ENCODE measurements at regions not wholly inside any gene's neighbourhood (a gene's known extent, or its start where the extent isn't known, plus 50 kb on each side); places are given as distances from the start of the nearest gene placed in this dataset.

- no peak overlapping the region for H3K4me3 ChIP-seq (ENCODE audit: severe bottlenecking)
- no peaks in the 10 kb centered on the region for H3K4me1 ChIP-seq (ENCODE audit: insufficient read depth, poor library complexity, severe bottlenecking)
- DNase-seq (ENCODE audit: low spot score) (no peak), ATAC-seq (ENCODE audit: low read depth) (no peak)
- no peaks in the 10 kb centered on the region for H3K27me3 ChIP-seq (ENCODE audit: insufficient read depth, poor library complexity, severe bottlenecking)
- no peak for TF ChIP-seq CTCF (IDR thresholded peaks at IDR 0.05; ENCODE audit: poor library complexity, severe bottlenecking)
- H3K36me3 ChIP-seq (ENCODE audit: low read depth) = no peaks in the 10 kb centered on the region
- H3K9me3 ChIP-seq (ENCODE audit: severe bottlenecking) = no peaks in the 10 kb centered on the region
- no peak overlapping the region for H3K27ac ChIP-seq (ENCODE audit: poor library complexity, severe bottlenecking)
Observed at GRCh38 chr3:67318162-67318561, 320.1 kb downstream of the KBTBD8 start.

GRCh38 chr3:67324554-67324953 is 326.4 kb downstream of the KBTBD8 start:
- TF ChIP-seq CTCF (IDR thresholded peaks at IDR 0.05; ENCODE audit: poor library complexity, severe bottlenecking) = no peak
- no peak for ATAC-seq (ENCODE audit: low read depth)
- no peaks in the 10 kb centered on the region for H3K9me3 ChIP-seq (ENCODE audit: severe bottlenecking)
- H3K4me1 ChIP-seq (ENCODE audit: insufficient read depth, poor library complexity, severe bottlenecking) = no peaks in the 10 kb centered on the region
- H3K36me3 ChIP-seq (ENCODE audit: low read depth) = no peaks in the 10 kb centered on the region
- DNase-seq (ENCODE audit: low spot score) = no peak
- H3K27ac ChIP-seq (ENCODE audit: poor library complexity, severe bottlenecking) = no peak overlapping the region
- no peak overlapping the region for H3K4me3 ChIP-seq (ENCODE audit: severe bottlenecking)
- no peaks in the 10 kb centered on the region for H3K27me3 ChIP-seq (ENCODE audit: insufficient read depth, poor library complexity, severe bottlenecking)
